ENCODE measurements at regions not wholly inside any gene's neighbourhood (a gene's known extent, or its start where the extent isn't known, plus 50 kb on each side); places are given as distances from the start of the nearest gene placed in this dataset.

DNA sequence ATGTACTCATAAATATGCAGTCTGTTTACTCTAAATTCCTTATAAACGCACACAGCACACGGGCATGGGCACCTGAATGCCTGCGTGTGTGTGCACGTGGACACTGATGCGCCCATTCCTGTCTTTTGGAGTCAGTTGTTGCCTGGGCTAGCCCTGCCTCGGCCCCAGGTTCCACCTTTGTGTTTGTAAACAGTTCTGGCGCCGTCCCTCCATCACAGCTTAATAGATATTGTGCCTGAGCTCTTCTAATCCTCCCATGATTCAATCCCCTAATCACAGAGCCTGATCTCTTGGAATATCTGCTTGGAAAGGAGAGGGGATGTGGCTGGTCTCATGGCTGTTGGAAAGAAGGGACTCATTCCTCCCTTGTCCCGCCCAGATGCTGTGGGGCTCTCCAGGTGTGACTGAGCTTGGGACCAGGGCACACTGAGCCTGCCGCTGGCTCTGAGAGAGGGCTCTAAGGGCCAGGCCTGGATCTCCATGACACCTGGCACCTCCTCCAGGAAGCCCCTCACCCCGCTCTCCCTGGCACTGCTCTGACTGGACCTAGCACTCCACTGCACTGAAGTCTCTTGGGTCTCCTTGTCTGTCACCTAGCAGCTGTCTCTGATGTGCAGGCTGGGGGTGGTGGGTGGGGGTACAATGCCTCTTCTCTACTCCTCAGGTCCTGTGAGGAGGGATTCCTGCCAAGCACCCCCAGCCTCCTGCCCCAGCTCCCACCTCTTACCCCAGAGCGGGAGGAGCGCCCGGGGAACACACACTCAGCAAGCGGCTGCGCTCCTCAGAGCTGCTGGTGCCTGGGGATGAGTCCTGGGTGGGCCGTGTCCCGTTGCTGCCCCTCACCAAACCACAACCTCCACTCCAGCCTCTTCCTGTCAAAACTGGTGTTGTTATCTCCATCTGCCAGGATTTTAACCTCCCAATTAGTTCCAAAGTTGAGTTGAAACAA lies 181.3 kb downstream of the INHBB start:
- Histone ChIP-seq H3K27ac (ENCODE audit: low read depth in 1 of 2, low read length in 1 of 2) (no peak overlapping the region), H3K27me3 (ENCODE audit: control insufficient read depth in 2 of 2, insufficient read depth in 1 of 2, low read length in 1 of 2) (peaks cover 3 to 39% of the 10 kb centered on the region in 2 donors), H3K36me3 (ENCODE audit: control insufficient read depth in 2 of 2, insufficient read depth in 2 of 2, low read length in 1 of 2) (no peaks in the 10 kb centered on the region), H3K9me3 (ENCODE audit: control insufficient read depth in 2 of 2, insufficient read depth in 1 of 2, low read length in 1 of 2) (no peaks in the 10 kb centered on the region), H3K4me1 (ENCODE audit: control insufficient read depth in 2 of 2, insufficient read depth in 2 of 2, low read length in 2 of 2) (no peaks in the 10 kb centered on the region), H3K4me3 (ENCODE audit: low read length in 2 of 2) (no peak overlapping the region)
- no peak for DNase-seq (ENCODE audit: low read depth in 6 of 9, low spot score in 9 of 9)
- WGBS: 84% methylated on average over 18 of the region's 18 CpGs

DNA sequence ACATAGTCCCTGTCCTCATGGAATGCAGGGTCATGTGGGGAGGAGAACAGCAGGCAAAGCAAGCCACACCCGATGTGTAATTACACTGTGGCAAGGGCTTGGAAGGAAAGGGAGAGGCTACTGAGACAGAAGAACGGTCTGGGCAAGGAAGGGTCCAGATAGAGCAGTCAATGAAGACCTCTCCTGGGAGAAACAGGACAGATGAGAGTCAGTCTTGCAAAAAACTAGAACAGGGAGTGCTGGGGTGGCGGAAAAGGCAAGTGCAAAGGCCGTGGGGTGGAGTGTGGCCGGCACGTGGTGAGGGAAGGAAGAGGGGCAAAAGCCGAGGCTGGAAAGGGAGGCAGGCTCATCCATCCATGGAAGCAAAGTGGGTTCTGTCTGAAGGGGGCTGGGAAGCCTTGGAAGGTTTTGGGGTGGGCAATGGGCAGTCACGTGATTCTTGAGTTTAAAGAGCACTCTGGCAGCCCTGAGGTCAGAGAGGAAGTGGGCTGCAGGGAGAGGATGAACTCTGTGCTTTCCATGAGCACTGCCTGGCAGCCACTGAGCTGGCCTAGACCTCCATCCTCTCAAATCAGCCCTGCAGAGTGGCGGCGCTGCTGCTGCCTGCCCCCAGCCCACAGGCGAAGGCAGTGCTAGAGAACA lies 182.2 kb downstream of the INHBB start:
- WGBS: 75% methylated on average over 11 of the region's 11 CpGs
- H3K36me3 ChIP-seq (ENCODE audit: control insufficient read depth in 2 of 2, insufficient read depth in 2 of 2, low read length in 1 of 2): no peaks in the 10 kb centered on the region
- H3K4me1 ChIP-seq (ENCODE audit: control insufficient read depth in 2 of 2, insufficient read depth in 2 of 2, low read length in 2 of 2): no peaks in the 10 kb centered on the region
- H3K9me3 ChIP-seq (ENCODE audit: control insufficient read depth in 2 of 2, insufficient read depth in 1 of 2, low read length in 1 of 2): no peaks in the 10 kb centered on the region
- no peak overlapping the region for H3K4me3 ChIP-seq (ENCODE audit: low read length in 2 of 2)
- peaks cover 3 to 30% of the 10 kb centered on the region in 2 donors for H3K27me3 ChIP-seq (ENCODE audit: control insufficient read depth in 2 of 2, insufficient read depth in 1 of 2, low read length in 1 of 2)
- no peak overlapping the region for H3K27ac ChIP-seq (ENCODE audit: low read depth in 1 of 2, low read length in 1 of 2)
- DNase-seq (ENCODE audit: low read depth in 6 of 9, low spot score in 9 of 9): no peak

DNA sequence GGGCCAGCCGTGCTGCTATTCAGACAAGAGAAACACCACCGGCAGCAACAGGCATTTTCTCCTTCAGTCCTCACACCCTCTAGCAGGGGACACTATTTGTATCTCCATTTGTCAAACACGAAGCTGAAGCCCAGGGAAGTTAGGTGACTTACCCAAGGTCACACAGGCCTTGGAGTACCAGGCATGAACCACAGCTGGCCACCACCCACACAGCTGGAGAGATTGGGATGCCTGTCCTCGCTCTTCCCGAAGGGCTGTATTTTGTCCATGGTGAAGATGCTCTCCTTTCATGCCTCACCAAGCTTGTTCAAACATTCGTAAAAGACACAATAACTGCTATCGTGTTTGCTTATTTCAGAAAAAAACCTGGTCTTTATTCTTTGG lies 182.7 kb downstream of the INHBB start:
- H3K27ac ChIP-seq (ENCODE audit: low read depth in 1 of 2, low read length in 1 of 2): no peak overlapping the region
- DNase-seq (ENCODE audit: low read depth in 6 of 9, low spot score in 9 of 9): no peak
- WGBS: 93% methylated on average over 7 of the region's 7 CpGs
- H3K4me1 ChIP-seq (ENCODE audit: control insufficient read depth in 2 of 2, insufficient read depth in 2 of 2, low read length in 2 of 2): no peaks in the 10 kb centered on the region
- peaks cover 3 to 28% of the 10 kb centered on the region in 2 donors for H3K27me3 ChIP-seq (ENCODE audit: control insufficient read depth in 2 of 2, insufficient read depth in 1 of 2, low read length in 1 of 2)
- H3K4me3 ChIP-seq (ENCODE audit: low read length in 2 of 2): no peak overlapping the region
- no peaks in the 10 kb centered on the region for H3K9me3 ChIP-seq (ENCODE audit: control insufficient read depth in 2 of 2, insufficient read depth in 1 of 2, low read length in 1 of 2)
- no peaks in the 10 kb centered on the region for H3K36me3 ChIP-seq (ENCODE audit: control insufficient read depth in 2 of 2, insufficient read depth in 2 of 2, low read length in 1 of 2)

DNA sequence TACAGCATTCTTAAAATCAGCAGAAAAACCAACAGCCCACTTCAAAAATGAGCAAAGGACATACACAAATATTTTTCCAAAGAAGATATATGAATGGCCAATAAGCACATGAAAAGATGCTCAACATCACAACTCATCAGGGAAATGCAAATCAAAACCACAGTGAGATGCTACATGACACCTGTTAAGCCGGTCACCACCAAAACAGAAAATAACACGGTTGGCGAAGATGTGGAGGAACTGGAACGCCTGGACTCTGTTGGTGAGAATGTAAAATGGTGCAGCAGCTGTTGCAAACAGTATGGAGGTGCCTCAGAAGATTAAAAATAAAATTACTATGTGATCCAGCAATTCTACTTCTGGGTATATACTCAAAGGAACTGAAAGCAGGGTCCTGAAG lies 184.8 kb downstream of the INHBB start:
- no peaks in the 10 kb centered on the region for H3K4me1 ChIP-seq (ENCODE audit: control insufficient read depth in 2 of 2, insufficient read depth in 2 of 2, low read length in 2 of 2)
- 95% methylated on average over 4 of the region's 4 CpGs for WGBS
- peaks cover 0 to 14% of the 10 kb centered on the region in 2 donors for H3K27me3 ChIP-seq (ENCODE audit: control insufficient read depth in 2 of 2, insufficient read depth in 1 of 2, low read length in 1 of 2)
- no peak overlapping the region for H3K27ac ChIP-seq (ENCODE audit: low read depth in 1 of 2, low read length in 1 of 2)
- DNase-seq (ENCODE audit: low read depth in 6 of 9, low spot score in 9 of 9): no peak
- no peak overlapping the region for H3K4me3 ChIP-seq (ENCODE audit: low read length in 2 of 2)
- no peaks in the 10 kb centered on the region for H3K9me3 ChIP-seq (ENCODE audit: control insufficient read depth in 2 of 2, insufficient read depth in 1 of 2, low read length in 1 of 2)
- H3K36me3 ChIP-seq (ENCODE audit: control insufficient read depth in 2 of 2, insufficient read depth in 2 of 2, low read length in 1 of 2): no peaks in the 10 kb centered on the region

DNA sequence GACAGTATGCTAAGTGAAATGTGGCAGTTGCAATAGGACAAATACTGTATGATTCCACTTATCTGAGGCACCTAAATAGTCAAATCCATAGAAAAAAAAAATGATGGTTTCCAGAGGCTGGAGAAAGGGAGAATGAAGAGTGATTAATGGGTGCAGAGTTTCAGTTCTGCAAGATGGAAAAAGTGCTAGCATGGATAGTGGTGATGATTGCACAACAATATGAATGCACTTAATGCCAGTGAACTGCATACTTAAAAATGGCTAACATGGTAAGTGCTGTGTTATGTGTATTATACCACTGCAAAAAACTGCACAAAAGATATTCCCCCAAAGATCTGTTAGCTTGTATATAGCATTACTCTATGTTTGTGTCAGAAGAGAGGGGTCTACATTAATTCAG lies 185.4 kb downstream of the INHBB start:
- H3K4me1 ChIP-seq (ENCODE audit: control insufficient read depth in 2 of 2, insufficient read depth in 2 of 2, low read length in 2 of 2): no peaks in the 10 kb centered on the region
- DNase-seq (ENCODE audit: low read depth in 6 of 9, low spot score in 9 of 9): no peak
- H3K4me3 ChIP-seq (ENCODE audit: low read length in 2 of 2): no peak overlapping the region
- H3K27ac ChIP-seq (ENCODE audit: low read depth in 1 of 2, low read length in 1 of 2): no peak overlapping the region
- no peaks in the 10 kb centered on the region for H3K9me3 ChIP-seq (ENCODE audit: control insufficient read depth in 2 of 2, insufficient read depth in 1 of 2, low read length in 1 of 2)
- peaks cover 0 to 10% of the 10 kb centered on the region in 2 donors for H3K27me3 ChIP-seq (ENCODE audit: control insufficient read depth in 2 of 2, insufficient read depth in 1 of 2, low read length in 1 of 2)
- no peaks in the 10 kb centered on the region for H3K36me3 ChIP-seq (ENCODE audit: control insufficient read depth in 2 of 2, insufficient read depth in 2 of 2, low read length in 1 of 2)

DNA sequence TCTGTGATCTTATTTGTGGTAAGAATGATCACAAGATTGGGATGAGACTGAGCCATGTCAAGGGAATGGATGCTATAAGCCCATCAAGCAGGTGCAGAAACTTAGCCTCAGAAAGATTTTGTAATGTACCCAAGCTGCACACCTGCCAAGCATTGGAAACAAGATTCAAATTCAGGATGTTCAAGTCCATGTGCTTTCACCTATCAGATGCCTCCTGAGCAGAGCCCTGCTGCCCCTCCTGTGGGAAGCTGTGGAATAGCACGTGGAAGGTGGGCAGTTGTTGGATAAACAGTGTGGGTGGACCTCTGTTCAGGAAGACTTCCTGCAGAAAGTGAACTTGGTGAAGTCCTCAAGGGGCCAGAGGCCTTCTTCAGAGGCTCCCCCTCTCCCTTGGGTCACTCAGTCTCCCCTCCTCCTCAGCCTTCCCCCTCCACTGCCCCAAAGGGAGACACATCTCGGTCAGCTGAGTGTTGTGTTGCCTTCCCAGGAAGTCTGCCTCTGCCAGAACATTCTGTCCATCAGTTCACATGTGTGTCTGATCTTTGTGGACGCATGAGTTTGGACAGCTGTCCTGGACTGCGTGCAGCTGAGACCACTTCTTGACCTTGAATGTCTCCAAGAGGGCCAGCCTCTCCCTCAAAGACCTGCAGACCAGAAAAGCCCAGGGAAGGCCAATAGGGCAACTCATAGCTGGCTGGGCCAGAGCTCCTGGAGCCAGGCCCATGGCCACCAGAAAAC lies 186.1 kb downstream of the INHBB start:
- 87% methylated on average over 4 of the region's 4 CpGs for WGBS
- Histone ChIP-seq H3K27me3 (ENCODE audit: control insufficient read depth in 2 of 2, insufficient read depth in 1 of 2, low read length in 1 of 2) (peaks cover 0 to 10% of the 10 kb centered on the region in 2 donors), H3K4me1 (ENCODE audit: control insufficient read depth in 2 of 2, insufficient read depth in 2 of 2, low read length in 2 of 2) (no peaks in the 10 kb centered on the region), H3K27ac (ENCODE audit: low read depth in 1 of 2, low read length in 1 of 2) (no peak overlapping the region), H3K36me3 (ENCODE audit: control insufficient read depth in 2 of 2, insufficient read depth in 2 of 2, low read length in 1 of 2) (no peaks in the 10 kb centered on the region), H3K9me3 (ENCODE audit: control insufficient read depth in 2 of 2, insufficient read depth in 1 of 2, low read length in 1 of 2) (no peaks in the 10 kb centered on the region), H3K4me3 (ENCODE audit: low read length in 2 of 2) (no peak overlapping the region)
- DNase-seq (ENCODE audit: low read depth in 6 of 9, low spot score in 9 of 9): no peak

DNA sequence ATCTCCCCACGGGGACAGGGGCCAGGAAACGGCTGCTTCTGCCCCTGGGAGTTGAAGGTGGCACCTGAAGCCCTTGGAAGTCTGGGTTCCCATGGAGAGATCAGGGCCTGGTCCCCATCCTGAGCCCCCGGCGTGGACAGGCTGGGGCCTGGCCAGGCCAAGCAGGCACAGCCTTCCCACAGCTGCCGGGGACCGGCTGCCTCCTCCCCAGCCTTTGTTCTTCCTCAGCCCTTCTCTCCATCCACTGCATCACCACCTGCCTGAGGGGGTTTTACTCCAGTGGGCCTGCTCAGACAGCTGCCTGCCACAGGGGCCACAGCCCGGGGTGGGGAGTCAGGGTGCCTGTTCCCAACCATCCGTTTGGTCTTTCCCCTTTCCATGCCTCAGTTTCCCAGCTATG lies 187.7 kb downstream of the INHBB start:
- Histone ChIP-seq H3K27ac (ENCODE audit: low read depth in 1 of 2, low read length in 1 of 2) (no peak overlapping the region), H3K9me3 (ENCODE audit: control insufficient read depth in 2 of 2, insufficient read depth in 1 of 2, low read length in 1 of 2) (no peaks in the 10 kb centered on the region), H3K4me1 (ENCODE audit: control insufficient read depth in 2 of 2, insufficient read depth in 2 of 2, low read length in 2 of 2) (no peaks in the 10 kb centered on the region), H3K4me3 (ENCODE audit: low read length in 2 of 2) (no peak overlapping the region), H3K27me3 (ENCODE audit: control insufficient read depth in 2 of 2, insufficient read depth in 1 of 2, low read length in 1 of 2) (no peaks in the 10 kb centered on the region), H3K36me3 (ENCODE audit: control insufficient read depth in 2 of 2, insufficient read depth in 2 of 2, low read length in 1 of 2) (no peaks in the 10 kb centered on the region)
- DNase-seq (ENCODE audit: low read depth in 6 of 9, low spot score in 9 of 9): no peak
- WGBS: 95% methylated on average over 8 of the region's 8 CpGs

DNA sequence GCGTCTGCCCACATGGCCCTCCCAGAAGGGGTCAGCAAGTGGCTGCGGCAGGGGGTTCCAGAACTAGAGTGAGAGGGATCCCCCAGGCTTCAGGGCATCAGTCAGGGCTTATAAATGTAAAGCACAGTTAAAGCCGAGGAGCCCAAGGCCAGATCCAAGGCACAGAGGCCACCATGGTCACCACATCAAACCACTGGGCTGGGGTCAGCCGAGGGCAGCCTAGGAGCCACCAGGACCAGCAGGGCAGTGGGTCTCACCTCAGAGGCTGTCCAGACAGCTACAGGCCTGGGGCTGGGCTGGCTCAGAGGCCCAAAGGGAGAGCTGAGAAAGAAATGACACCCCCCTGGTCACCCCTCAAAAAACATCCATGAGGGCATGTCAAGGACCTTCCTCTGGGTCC lies 188.5 kb downstream of the INHBB start:
- H3K36me3 ChIP-seq (ENCODE audit: control insufficient read depth in 2 of 2, insufficient read depth in 2 of 2, low read length in 1 of 2): no peaks in the 10 kb centered on the region
- no peak for DNase-seq (ENCODE audit: low read depth in 6 of 9, low spot score in 9 of 9)
- H3K4me3 ChIP-seq (ENCODE audit: low read length in 2 of 2): no peak overlapping the region
- no peaks in the 10 kb centered on the region for H3K4me1 ChIP-seq (ENCODE audit: control insufficient read depth in 2 of 2, insufficient read depth in 2 of 2, low read length in 2 of 2)
- WGBS: 98% methylated on average over 4 of the region's 4 CpGs
- no peaks in the 10 kb centered on the region for H3K27me3 ChIP-seq (ENCODE audit: control insufficient read depth in 2 of 2, insufficient read depth in 1 of 2, low read length in 1 of 2)
- no peak overlapping the region for H3K27ac ChIP-seq (ENCODE audit: low read depth in 1 of 2, low read length in 1 of 2)
- no peaks in the 10 kb centered on the region for H3K9me3 ChIP-seq (ENCODE audit: control insufficient read depth in 2 of 2, insufficient read depth in 1 of 2, low read length in 1 of 2)

DNA sequence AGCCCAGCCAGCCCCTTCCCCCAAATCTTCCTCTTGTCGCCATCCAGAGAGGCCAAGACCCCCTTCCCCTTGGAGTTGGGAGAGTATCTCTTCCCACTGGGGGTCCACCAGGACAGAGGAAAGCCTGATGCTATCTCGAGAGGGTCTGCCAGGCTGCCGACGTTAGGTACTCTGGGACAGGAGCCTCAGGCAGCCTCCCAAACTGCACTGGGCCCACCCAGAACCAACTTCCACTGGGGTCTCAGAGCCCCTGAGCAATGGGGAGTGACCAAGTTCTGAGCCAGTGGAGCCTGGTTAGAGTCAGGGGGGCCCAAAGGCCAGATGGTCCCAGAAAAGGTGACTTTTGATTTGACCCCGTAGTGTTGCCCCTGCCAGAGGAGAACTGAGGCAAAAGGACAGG lies 189.1 kb downstream of the INHBB start:
- DNase-seq (ENCODE audit: low read depth in 6 of 9, low spot score in 9 of 9): no peak
- H3K4me1 ChIP-seq (ENCODE audit: control insufficient read depth in 2 of 2, insufficient read depth in 2 of 2, low read length in 2 of 2): no peaks in the 10 kb centered on the region
- H3K36me3 ChIP-seq (ENCODE audit: control insufficient read depth in 2 of 2, insufficient read depth in 2 of 2, low read length in 1 of 2): no peaks in the 10 kb centered on the region
- no peak overlapping the region for H3K4me3 ChIP-seq (ENCODE audit: low read length in 2 of 2)
- no peaks in the 10 kb centered on the region for H3K27me3 ChIP-seq (ENCODE audit: control insufficient read depth in 2 of 2, insufficient read depth in 1 of 2, low read length in 1 of 2)
- no peaks in the 10 kb centered on the region for H3K9me3 ChIP-seq (ENCODE audit: control insufficient read depth in 2 of 2, insufficient read depth in 1 of 2, low read length in 1 of 2)
- no peak overlapping the region for H3K27ac ChIP-seq (ENCODE audit: low read depth in 1 of 2, low read length in 1 of 2)
- WGBS: 94% methylated on average over 5 of the region's 5 CpGs
